ENCODE measurements at regions not wholly inside any gene's neighbourhood (a gene's known extent, or its start where the extent isn't known, plus 50 kb on each side); places are given as distances from the start of the nearest gene placed in this dataset.

DNA sequence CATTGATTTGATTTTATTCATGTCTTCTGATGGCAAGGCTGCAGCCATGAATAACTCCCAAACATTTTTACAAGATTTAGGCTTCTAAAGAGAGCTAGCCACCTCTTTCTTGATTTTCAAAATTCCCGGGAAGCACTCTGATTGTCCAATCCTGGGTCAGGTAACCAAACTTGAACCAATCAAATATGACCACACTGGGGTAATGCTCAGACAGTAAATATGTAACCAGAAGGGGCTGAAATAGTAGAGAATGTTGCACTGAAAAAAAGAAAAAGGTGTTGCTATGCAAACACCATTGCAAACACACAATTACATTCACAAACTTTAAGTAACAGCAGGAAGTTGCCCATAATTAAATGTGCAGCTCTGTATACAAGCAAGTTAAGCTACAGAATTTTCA is 112.9 kb upstream of the IQCM start:
- no peak for DNase-seq (ENCODE audit: low read depth)

DNA sequence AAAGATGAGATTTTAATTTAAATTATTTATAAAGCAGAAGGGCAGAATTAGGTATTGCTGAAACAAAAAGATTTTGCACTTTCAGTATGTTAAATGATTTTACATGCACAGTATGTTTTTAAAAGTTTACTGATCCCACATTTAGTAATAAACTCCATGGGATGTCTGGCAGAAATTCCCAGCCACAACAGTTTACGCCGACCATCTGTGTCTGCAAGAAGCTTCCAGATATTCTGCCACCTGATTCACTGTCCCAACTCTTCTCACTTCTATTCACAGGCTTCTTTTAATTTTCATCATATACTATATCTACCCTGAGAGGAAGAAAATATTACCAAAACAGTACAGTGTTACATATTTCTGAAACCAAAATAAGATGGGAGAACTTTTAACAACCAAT is 115.8 kb upstream of the IQCM start:
- no peak for DNase-seq (ENCODE audit: low read depth)

DNA sequence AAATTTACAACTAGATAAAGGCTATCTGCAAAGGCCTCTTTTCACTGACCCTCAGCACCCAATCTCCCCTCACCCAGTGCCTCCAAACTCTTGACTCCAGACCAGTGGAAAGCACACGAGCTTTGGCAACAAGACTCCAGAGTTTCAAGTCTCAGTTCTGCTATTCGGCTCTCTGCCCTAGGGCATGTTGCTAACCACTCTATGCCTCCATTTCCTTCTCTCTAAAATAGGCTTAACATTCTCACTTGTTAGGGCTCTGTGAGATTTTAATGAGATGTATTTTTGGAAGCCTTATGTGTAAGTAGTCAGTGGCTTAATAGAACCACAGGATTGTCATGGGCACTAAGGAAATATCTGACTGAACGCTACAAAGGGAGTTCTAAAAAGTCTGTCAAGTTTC is 116.5 kb upstream of the IQCM start:
- DNase-seq (ENCODE audit: low read depth), result no peak

DNA sequence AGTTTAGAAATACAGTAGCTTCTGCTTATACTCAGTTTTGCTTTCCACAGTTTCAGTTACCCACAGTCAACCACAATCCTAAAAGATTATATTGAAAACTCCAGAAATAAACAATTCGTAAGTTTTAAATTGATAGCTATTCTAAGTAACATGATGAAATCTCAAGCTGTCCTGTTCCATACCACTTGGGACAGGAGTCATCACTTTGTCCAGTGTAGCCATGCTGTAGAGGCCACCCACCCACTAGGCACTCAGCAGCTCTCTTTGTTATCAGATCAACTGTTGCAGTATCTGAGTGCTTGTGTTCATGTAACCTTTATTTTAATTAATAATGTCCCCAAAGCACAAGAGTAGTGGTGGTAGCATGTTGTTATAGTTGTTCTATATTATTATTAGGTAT is 117.5 kb upstream of the IQCM start:
- DNase-seq (ENCODE audit: low read depth), result no peak

DNA sequence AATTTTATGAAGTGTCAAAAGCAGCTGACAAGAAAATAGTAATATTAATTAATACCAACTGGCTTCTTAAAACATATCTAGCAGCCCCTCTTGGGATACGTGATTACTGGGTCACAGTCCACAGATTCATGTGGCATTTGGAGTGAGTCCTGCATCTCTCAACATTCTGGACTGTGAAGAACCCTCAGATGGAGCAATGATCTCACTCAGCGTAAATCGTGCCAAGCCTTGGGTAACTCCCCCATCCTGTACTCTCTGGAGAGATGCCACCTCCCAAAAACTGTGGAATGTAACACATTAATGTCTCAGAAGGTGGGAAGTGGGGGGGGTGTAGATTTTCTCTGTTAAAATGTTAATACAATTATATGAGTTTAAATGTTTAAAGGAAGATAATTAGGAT is 118.2 kb upstream of the IQCM start:
- no peak for DNase-seq (ENCODE audit: low read depth)

DNA sequence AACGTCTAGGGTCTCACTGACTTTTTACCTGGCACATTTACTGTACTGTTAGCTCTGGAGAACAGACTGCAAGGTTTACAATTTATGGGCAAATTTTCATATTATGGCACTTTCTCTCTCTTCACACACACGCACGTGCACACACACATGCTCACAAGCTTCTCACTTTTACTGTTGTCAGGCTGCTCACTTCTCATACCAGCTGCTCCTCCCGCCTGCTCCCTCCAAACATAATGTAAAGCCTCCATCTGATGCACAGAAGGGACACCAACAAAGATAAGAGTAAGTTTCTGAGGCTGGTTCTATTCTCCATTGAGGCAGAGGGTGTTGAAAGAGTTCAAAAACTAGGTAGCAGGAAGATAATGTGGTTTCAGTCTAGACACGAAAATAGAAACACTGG is 128.9 kb upstream of the DCLK2 start:
- no peak for DNase-seq (ENCODE audit: low read depth)

DNA sequence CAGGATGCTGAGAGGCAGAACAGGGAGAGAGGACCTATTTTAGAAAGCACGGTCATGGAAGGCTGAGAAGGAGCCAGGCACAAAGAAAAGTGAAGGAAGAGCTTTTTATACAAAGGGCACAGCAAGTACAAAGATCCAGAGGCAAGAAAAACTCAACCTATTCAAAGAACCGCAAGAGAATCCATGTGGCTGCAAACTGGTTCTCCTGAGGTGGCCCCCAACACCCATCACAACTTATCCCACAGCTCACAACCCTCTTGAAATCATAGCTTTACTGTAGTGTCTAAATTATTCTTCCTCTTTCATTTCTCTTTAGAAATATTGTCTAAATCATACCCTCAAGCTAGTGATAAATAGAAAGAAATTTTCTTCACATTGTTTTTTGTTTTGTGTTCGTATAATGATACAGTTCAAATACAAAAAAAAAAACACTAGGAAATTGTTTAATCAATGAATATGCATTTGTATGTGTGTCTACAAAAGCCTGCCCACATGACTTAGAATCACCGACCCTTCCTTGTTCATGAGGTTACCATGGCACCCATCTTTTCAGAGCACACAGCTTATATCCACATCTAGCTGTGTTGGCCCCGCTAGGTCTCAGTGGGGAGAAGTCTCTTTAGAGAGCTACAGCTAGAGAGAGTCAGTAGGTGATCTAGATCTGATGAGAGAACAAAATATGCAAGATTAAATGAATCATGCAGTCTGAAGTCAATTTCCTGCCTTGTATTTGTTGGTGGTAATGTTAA is 126.9 kb upstream of the DCLK2 start:
- DNase-seq (ENCODE audit: low read depth), result no peak

DNA sequence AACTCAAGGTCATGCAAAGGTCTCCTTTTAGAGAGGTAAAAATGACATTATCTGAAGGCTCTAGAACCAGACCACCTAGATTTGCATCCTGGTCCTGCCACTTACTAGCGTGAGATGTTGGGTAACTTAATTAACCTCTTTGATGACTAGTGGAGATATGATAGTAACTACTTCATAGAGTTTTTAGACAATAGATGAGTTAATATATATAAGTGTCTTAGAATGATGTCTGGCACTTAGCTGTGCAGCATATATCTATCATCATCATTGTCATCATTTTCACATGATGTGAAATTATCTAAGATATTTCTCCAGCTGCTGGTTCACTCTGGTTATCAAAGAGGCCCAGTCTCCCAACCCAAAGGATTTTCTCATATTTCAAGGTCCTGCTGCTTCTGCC is 126.1 kb upstream of the DCLK2 start:
- DNase-seq (ENCODE audit: low read depth), result no peak

DNA sequence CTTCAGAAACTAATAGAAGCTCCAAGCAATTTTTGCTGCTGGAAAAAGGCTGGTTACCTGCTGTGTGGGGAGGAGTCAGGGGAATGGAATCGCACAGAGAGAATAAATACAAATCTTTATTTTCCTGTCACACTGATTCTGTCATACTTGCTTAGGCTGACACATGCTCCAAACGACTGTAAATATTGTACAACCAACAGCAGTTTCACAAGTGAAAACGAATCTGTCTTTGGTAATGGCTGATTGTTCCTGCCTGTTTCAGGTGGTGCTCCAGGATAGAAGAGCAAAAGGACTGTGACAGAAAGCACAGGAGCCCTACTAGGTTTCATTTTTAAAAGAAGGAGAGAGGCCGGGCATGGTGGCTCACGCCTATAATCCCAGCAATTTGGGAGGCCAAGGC is 125.5 kb upstream of the DCLK2 start:
- DNase-seq (ENCODE audit: low read depth), result no peak

DNA sequence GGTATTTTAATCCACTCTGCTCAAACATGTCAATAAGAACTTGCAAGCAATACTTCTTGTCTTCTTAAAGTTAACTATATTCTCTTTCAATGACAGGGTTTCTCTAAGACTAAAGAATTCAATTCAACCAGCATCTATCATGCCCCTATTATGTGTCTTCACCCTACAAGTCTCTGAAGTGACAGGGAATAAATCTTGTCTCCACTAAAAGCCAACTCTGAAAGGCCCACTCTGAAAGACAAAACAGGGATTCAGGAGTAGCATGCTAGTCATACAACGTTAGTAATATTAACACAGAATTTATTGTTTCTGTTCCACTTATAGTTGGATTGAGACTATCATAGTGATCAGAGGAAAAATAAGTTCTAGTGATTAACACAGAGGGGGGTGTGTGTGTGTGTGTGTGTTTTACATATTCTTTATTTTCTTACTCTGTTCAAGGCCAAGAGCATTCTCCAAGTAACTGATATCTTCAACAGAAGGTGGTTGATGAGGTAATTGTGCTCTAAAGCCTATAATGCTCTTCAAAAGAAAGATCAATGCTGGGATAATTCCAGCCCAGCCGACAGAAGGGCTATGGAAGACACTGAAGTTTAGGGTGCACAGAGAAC is 122.4 kb upstream of the DCLK2 start:
- no peak for DNase-seq (ENCODE audit: low read depth)

DNA sequence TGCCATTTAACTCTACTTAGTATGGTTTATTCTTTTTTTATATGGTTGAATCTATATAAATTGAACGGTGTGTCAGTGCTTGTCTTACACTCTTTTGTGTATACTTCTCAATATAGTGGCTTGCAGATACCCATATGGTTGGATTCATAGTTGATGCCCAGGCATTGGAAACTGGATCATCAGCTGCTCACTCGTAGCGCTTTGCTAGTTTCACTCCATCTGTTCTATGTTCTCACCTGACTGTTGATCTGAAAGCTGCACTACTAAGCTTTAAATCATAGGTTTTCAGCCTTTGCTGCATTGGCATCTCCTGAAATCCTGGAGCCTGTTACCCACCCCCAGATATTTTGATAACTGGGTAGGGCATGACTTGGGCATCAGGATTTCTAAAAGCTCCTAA is 121.6 kb upstream of the DCLK2 start:
- no peak for DNase-seq (ENCODE audit: low read depth)

DNA sequence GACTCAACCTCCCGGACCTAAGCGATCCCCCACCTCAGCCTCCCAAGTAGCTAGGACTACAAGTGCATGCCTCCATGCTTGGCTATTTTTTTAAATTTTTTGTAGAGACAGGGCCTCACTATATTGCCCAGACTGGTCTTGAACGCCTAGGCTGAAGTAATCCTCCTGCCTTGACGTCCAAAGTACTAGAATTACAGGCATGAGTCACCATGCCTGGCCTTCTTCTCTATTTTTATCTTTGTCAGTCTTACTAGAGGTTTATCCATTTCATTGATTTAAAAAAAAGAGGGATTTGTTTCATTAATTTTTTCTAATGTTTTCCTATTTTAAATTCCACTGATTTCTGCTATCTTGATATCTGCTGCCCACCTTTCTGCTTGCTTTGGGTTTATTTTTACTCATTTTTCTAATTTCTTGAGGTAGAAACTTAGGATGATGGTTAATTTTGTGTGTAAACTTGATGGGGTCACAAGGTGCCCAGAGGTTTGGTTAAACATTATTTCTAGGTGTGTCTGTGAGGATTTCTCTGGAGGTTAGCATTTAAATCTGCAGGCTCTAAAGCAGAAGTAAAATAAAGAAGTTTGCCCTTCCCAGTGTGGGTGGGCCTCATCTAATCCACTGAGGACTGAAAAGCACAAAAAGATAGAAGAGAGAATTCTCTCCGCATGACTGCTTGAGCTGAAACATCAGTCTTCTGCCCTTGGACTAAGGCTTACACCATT is 116.2 kb upstream of the DCLK2 start:
- peak; percentile 35 for DNase-seq (ENCODE audit: low read depth)

DNA sequence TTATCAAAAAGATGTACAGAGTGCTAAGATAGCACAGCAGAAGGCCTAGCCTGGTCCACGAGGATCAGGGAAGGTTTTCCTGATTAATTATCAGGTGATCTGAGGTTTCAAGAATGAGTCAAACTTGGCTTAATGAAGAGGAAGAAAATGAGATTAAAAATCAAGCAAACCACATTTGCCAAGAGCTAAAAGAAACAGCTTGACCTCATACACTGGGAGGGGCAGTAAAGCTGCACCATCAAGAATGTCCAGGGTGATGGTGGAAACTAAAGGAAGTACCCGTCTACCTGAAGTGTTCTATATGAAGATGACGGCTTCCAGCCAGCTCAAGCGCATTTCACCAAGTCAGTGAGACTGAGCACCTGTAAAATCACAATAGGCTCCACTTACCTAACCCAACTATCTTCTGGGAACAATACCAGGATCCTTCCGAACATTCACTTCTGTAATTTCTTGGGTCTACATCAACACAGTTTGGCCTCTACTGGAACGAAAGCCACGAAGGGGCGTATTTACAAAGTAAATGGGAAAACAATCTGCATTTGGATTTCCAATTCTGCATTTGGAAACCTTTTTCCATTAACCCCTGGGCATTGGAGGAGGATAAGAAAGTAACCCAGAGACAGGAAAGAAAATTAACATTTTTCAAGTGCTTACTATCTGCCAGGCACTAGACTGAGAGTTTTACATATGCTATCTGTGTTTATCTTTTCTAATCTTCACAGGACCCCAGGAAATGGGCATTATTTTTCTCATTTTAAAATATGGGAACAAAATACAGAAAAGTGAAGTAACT is 114.0 kb upstream of the DCLK2 start:
- no peak for DNase-seq (ENCODE audit: low read depth)

DNA sequence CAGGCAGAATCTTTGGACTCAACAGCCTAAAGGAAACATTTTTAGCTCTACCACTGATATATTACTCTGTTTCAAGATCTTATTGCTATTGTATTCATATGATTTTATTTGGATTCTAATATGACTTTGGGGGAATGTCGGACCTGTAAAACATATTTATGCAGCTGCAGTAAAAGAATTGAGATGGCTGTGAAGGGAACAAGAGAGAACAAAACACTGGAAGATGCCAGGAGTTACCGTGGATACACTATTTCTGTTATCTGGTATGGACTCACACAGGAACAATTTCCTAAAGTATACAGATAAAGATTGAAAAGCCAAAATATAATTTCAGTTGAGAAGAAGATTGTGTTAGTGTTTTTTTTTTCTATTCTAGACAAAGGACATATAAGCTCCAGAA is 113.0 kb upstream of the DCLK2 start:
- no peak for DNase-seq (ENCODE audit: low read depth)

DNA sequence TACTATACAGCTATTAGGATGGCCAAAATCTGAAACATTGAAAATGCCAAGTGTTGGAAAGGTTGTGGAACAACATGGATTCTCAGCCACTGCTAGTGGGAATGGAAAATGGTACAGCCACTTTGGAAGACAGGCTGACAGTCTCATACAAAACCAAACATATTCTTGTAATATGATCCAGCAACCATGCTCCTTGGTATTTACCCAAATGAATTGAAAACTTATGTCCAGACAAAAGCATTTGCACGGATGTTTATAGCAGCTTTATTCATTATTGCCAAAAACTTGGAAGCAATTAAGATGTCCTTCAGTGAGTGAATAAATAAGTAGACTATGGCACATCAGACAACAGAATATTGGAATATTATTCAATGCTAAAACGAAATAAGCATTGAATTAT is 105.8 kb upstream of the DCLK2 start:
- no peak for DNase-seq (ENCODE audit: low read depth)

DNA sequence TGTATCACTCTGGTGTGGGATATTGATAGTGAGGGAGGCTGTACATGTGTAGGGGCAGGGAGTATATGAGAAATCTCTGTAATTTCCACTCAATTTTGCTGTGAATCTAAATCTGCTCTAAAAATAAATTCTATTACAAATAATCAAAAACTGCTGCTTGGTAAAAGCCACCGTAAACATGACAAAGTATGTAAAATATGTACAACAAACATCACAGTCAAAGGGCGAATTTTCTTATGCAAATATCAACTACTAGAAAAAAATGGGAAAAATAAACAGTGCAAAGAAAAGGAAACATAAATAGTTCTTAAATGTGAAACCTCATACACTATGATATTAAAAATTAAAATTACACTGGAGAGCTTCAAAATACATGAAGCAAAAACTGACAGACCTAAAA is 105.1 kb upstream of the DCLK2 start:
- no peak for DNase-seq (ENCODE audit: low read depth)

DNA sequence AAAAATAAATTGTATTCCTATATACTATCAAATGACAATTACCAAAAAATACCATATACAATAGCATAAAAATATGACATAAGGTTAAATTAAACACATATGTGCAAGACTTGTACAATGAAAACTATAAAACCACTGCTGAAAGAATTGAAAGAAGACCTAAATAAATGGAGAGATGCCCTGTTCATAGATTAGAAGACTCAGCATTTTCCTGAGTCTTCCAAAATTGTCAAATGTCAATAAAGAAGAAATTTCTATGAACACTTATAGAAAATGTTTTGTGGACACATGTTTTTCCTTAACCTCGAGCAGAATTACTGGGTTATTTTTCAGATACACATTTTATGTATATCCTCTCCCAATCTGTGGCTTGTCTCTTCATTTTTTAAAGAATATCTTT is 103.1 kb upstream of the DCLK2 start:
- DNase-seq (ENCODE audit: low read depth), result no peak

DNA sequence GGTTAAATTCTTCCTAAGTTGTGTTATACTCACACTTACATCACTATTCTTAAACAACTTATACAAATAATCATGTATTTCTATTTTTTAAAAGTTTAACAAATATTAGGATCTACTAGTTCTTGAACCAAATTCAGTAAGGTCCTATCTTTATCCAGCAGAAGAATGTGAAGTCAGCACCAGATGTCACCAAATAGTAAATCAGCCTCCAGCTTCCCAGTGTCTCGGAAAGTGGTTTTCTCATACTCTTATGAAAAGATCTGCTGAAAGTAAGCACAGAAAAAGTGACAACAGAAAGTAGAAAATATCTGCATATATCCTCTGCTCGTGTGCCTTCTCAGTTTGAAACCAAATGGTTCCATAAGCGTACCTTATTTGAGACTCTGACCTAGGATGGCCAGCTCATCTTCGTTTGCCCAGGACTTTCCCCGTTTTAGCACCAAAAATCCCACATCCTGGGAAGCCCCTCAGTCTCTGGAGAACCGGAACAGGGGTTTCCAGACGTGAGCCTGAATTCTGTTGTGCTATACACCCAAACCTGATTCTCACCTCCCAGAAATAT is 98.0 kb upstream of the DCLK2 start:
- DNase-seq (ENCODE audit: low read depth), result no peak

DNA sequence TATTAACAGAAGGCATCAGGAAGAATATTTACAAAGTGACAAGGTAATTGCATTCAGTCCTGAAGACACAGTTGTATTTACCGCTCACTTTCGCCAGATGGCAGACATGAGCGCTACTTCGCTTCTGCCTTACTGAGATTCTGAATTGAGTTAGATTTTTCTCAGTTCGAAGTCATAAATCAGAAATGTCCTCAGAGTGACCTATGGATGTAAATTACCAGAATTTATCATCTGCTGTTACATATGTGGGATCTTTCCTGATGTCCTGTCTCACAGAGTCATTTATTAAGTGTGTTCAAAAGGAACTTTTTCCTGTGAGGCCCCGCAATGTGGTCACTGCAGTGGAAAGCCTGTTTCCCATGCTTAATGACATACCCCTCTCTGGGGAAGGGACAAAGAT is 97.3 kb upstream of the DCLK2 start:
- peak; percentile 58 for DNase-seq (ENCODE audit: low read depth)

DNA sequence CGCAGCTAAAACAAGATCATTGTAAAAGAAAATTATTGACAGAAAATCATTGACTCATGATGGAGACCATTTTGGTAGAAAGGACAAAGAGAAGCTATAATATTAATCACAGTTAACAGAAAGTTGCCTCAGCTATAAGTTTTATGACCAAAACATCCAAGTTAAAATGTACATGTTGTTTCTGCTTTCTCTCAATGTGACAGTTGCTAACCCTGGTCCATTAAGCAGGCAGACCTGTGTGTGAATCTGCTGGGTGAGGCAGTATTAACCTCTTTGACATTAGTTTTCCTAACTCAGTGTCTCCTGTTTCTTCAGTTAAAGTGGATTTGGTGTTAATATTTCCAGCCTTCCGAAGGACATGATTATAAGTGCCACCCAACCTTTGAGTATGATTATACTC is 94.8 kb upstream of the DCLK2 start:
- no peak for DNase-seq (ENCODE audit: low read depth)

DNA sequence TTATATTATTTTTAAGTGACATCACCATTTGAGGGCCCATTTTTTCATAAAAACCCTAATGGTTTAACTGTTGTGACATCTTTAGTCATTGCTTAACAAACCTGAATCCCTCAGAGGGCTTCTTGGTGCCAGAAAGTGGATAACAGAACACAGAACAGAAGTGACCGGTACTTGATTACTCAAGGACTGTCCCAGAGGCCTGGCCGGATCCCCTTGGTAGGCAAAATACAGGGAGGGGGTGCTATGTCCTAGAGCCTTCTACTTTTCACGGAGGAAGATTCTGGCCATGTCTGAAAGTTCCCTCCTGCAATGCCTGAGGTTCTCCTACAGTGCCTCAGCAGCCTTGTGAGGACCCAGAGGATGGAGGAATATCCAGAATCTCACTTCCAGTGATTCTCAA is 94.3 kb upstream of the DCLK2 start:
- DNase-seq (ENCODE audit: low read depth), result no peak

DNA sequence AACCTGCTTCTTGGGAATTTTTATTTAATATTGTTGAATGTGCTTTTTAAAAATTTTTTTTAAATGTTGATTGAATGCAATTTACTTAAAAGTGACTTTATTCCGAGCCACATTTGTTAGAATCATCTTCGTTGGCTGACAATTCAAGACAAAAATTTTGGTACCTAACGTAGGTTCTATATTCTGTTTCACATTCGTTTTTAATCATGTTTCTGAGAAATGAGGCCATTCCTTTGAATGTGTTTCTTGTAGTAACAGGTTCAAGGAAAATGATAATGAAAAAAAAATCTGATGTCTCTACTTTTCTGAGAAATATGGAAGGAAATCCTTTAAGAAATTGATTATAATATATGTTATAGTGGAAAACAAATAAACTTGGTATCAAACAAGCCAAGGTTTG is 92.3 kb upstream of the DCLK2 start:
- DNase-seq (ENCODE audit: low read depth), result no peak

All from ELR (cell line).